ENCODE measurements at regions not wholly inside any gene's neighbourhood (a gene's known extent, or its start where the extent isn't known, plus 50 kb on each side); places are given as distances from the start of the nearest gene placed in this dataset.

GRCh38 chr20:19807946-19808330 lies 49.9 kb downstream of the RIN2 start:
- no peak for DNase-seq
- no peak overlapping the region for H3K27ac Mint-ChIP-seq
- H3K4me3 Mint-ChIP-seq, result no peak overlapping the region
- no peaks in the 10 kb centered on the region for H3K36me3 Mint-ChIP-seq (ENCODE audit: low read depth)
- peaks cover 34% of the 10 kb centered on the region for H3K27me3 Mint-ChIP-seq
- H3K9me3 Mint-ChIP-seq, result no peaks in the 10 kb centered on the region
- H3K4me1 Mint-ChIP-seq (ENCODE audit: low read depth), result no peaks in the 10 kb centered on the region

DNA sequence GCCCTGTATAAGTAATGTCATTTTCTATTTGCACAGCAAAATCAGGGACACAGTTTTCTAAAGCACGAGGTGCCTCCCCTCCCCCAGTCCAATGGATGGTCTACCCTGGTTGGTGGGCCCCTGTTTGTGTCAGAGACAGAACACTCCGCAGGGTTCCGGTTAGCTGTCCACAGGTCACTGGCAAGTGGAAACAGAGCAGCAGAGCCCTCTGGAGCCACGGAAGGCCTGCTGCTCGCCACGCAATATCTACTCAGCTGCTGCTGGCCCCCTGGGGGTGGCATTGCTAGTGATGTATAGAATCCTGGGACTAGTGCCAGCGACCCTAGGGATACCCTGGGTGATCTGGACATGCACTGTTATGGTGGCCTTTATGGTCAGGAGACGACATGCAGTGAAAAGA lies 50.4 kb downstream of the RIN2 start:
- no peaks in the 10 kb centered on the region for H3K4me1 Mint-ChIP-seq (ENCODE audit: low read depth)
- no peaks in the 10 kb centered on the region for H3K36me3 Mint-ChIP-seq (ENCODE audit: low read depth)
- no peak for DNase-seq
- H3K4me3 Mint-ChIP-seq, result no peak overlapping the region
- no peaks in the 10 kb centered on the region for H3K9me3 Mint-ChIP-seq
- no peak overlapping the region for H3K27ac Mint-ChIP-seq
- peaks cover 38% of the 10 kb centered on the region for H3K27me3 Mint-ChIP-seq

GRCh38 chr20:19809505-19809904 lies 51.4 kb downstream of the RIN2 start:
- H3K36me3 Mint-ChIP-seq (ENCODE audit: low read depth), result no peaks in the 10 kb centered on the region
- no peak overlapping the region for H3K27ac Mint-ChIP-seq
- H3K9me3 Mint-ChIP-seq, result no peaks in the 10 kb centered on the region

DNA sequence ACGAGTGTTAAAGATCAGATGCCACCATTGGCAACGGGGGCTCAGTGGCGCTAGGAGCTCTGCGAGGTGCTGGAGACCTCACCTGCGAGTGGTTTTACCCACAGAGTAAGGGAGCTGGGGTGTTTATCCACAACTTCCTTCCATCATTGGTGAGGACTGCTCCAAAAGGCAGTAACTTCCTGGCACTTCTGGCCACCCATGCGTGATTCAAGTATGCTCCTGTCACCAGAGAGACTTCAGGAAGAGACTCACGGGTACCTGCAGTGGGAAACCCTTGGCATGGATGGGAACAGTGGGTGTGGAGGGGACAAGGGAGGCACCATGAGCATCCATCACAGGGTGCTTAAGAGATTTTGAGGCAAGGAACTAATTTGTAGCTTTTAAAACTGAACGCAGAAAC lies 53.2 kb downstream of the RIN2 start:
- H3K4me1 Mint-ChIP-seq (ENCODE audit: low read depth), result peaks cover 6% of the 10 kb centered on the region
- peaks cover 37% of the 10 kb centered on the region for H3K27me3 Mint-ChIP-seq
- no peaks in the 10 kb centered on the region for H3K9me3 Mint-ChIP-seq
- H3K4me3 Mint-ChIP-seq, result no peak overlapping the region
- no peaks in the 10 kb centered on the region for H3K36me3 Mint-ChIP-seq (ENCODE audit: low read depth)
- no peak for DNase-seq
- H3K27ac Mint-ChIP-seq, result no peak overlapping the region

More at GRCh38 chr20:19809505-19809904, 51.4 kb downstream of the RIN2 start:
- no peak for DNase-seq
- no peak overlapping the region for H3K4me3 Mint-ChIP-seq
- H3K4me1 Mint-ChIP-seq (ENCODE audit: low read depth), result no peaks in the 10 kb centered on the region
- H3K27me3 Mint-ChIP-seq, result peaks cover 38% of the 10 kb centered on the region

- Mint-ChIP-seq H3K36me3 (ENCODE audit: low read depth) (no peaks in the 10 kb centered on the region), H3K4me3 (no peak overlapping the region), H3K9me3 (no peaks in the 10 kb centered on the region), H3K27me3 (peaks cover 35% of the 10 kb centered on the region), H3K27ac (no peak overlapping the region), H3K4me1 (ENCODE audit: low read depth) (peaks cover 6% of the 10 kb centered on the region)
- DNase-seq, result no peak
These were observed 54.0 kb downstream of the RIN2 start for GRCh38 chr20:19812056-19812455.

DNA sequence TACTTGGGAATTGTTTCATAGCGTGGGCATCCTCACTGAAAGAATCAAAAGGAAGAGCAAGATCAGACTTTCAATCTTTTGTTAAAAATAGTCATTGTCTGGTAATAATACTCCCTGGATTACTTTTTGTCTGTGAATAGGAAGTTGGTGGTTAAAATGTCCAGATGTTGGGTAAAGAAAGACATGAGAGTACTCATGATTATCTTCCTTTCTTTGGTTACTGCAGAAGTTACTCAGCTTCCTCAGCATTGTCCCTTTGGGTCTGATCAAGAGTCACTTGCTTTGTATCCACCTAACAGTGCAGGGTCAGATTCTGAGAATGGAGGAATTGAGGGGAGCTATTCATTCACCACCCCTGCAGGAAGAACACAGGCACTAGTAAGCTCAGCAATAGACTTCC lies 54.6 kb downstream of the RIN2 start:
- DNase-seq, result no peak
- Mint-ChIP-seq H3K4me3 (no peak overlapping the region), H3K27ac (no peak overlapping the region), H3K4me1 (ENCODE audit: low read depth) (peaks cover 6% of the 10 kb centered on the region), H3K27me3 (peaks cover 35% of the 10 kb centered on the region), H3K36me3 (ENCODE audit: low read depth) (no peaks in the 10 kb centered on the region), H3K9me3 (no peaks in the 10 kb centered on the region)

DNA sequence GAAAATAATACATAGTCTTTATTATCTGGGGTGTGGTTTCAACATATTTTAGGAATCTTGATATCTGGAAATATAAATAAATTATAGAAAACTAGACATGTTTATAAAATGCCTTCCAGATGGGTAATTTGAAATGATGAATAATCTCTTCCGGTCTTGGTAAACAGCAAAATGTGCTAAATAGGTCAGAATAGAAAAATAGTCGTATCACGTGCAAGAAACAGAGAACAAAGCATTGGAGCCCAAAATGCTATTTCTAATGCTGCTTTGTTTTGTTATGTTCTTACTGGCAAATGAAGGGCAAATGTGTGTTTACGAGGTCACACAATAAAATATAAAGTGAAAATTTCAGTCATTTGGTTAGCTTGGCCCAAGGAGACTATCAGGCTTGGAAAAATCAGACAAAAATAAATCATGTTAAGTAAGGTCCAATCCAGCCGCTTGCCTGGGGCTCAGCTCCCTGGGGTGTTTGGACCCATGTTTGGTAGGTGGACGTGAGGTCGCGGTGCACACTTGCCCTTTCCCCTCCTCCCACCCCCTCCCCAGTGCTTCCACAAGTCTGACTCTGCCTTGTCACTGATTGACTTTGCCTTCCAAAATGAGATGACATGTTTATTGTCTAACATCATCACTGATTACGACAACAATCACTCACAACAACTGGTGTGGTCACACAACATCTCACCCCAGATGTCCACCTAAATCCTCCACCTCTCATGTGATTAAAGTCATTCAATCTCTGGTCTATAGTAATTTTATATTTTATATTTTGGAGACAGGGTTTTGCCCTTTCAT lies 56.0 kb downstream of the RIN2 start:
- H3K27ac Mint-ChIP-seq, result no peak overlapping the region

DNA sequence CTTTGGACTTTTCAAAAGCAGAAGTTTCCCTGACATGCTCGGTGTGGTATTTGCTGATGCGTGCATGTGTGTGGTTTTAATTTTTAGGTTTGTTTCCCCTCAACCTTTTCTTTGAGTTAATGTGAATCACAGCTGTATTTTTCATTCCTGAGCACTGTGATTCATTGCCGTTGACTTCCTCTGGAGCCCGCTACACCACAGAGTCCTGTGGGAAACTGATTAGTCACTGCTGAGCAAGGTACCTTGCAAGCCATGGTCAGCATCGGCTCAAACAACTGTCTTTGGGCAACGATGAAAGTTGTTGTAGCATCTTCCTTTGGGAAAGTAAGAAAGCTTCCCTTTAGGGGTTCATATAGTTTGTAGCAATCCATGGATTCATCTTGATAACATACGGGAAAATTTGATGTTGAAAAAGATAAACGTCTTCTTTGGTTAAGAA lies 57.5 kb downstream of the RIN2 start:
- Mint-ChIP-seq H3K4me3 (no peak overlapping the region), H3K27ac (peak overlapping the region; percentile 3)

More for the DNA sequence above, 56.0 kb downstream of the RIN2 start:
- H3K4me1 Mint-ChIP-seq (ENCODE audit: low read depth), result peaks cover 6% of the 10 kb centered on the region
- no peaks in the 10 kb centered on the region for H3K36me3 Mint-ChIP-seq (ENCODE audit: low read depth)
- H3K9me3 Mint-ChIP-seq, result no peaks in the 10 kb centered on the region
- H3K4me3 Mint-ChIP-seq, result no peak overlapping the region
- no peak for DNase-seq
- peaks cover 34% of the 10 kb centered on the region for H3K27me3 Mint-ChIP-seq

GRCh38 chr20:19816386-19816785 lies 58.3 kb downstream of the RIN2 start:
- H3K27me3 Mint-ChIP-seq, result peaks cover 22% of the 10 kb centered on the region
- no peak for DNase-seq
- peaks cover 6% of the 10 kb centered on the region for H3K4me1 Mint-ChIP-seq (ENCODE audit: low read depth)
- H3K9me3 Mint-ChIP-seq, result no peaks in the 10 kb centered on the region
- no peak overlapping the region for H3K4me3 Mint-ChIP-seq
- H3K27ac Mint-ChIP-seq, result no peak overlapping the region
- H3K36me3 Mint-ChIP-seq (ENCODE audit: low read depth), result no peaks in the 10 kb centered on the region

More for the DNA sequence above, 57.5 kb downstream of the RIN2 start:
- H3K4me1 Mint-ChIP-seq (ENCODE audit: low read depth), result peaks cover 6% of the 10 kb centered on the region
- peaks cover 27% of the 10 kb centered on the region for H3K27me3 Mint-ChIP-seq
- no peaks in the 10 kb centered on the region for H3K36me3 Mint-ChIP-seq (ENCODE audit: low read depth)
- no peaks in the 10 kb centered on the region for H3K9me3 Mint-ChIP-seq
- no peak for DNase-seq

DNA sequence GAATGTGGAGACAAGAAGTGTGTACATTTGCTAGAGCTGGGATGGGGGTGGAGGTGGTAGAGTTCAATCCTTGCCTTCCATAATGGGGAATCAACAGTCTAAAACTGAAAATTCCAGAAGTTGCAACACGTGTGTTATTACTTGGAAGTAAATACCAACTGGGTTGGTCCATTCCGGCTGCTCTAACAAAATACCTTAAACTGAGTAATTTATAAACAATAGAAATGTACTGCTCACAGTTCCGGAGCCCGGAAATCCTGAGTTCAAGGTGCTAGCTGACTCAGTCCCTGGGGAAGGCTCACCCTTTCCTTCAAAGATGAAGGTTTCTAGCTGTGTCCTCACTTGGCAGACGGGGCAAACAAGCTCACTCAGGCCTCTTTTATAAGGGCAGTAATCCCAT lies 59.0 kb downstream of the RIN2 start:
- no peak for DNase-seq
- H3K36me3 Mint-ChIP-seq (ENCODE audit: low read depth), result no peaks in the 10 kb centered on the region
- H3K4me1 Mint-ChIP-seq (ENCODE audit: low read depth), result peaks cover 6% of the 10 kb centered on the region
- no peak overlapping the region for H3K27ac Mint-ChIP-seq
- no peaks in the 10 kb centered on the region for H3K9me3 Mint-ChIP-seq
- peaks cover 17% of the 10 kb centered on the region for H3K27me3 Mint-ChIP-seq
- no peak overlapping the region for H3K4me3 Mint-ChIP-seq

GRCh38 chr20:19819149-19819548 lies 61.1 kb downstream of the RIN2 start:
- no peak for DNase-seq
- H3K36me3 Mint-ChIP-seq (ENCODE audit: low read depth), result no peaks in the 10 kb centered on the region
- H3K4me1 Mint-ChIP-seq (ENCODE audit: low read depth), result peaks cover 6% of the 10 kb centered on the region
- no peak overlapping the region for H3K4me3 Mint-ChIP-seq
- peaks cover 4% of the 10 kb centered on the region for H3K27me3 Mint-ChIP-seq
- no peaks in the 10 kb centered on the region for H3K9me3 Mint-ChIP-seq
- H3K27ac Mint-ChIP-seq, result no peak overlapping the region

DNA sequence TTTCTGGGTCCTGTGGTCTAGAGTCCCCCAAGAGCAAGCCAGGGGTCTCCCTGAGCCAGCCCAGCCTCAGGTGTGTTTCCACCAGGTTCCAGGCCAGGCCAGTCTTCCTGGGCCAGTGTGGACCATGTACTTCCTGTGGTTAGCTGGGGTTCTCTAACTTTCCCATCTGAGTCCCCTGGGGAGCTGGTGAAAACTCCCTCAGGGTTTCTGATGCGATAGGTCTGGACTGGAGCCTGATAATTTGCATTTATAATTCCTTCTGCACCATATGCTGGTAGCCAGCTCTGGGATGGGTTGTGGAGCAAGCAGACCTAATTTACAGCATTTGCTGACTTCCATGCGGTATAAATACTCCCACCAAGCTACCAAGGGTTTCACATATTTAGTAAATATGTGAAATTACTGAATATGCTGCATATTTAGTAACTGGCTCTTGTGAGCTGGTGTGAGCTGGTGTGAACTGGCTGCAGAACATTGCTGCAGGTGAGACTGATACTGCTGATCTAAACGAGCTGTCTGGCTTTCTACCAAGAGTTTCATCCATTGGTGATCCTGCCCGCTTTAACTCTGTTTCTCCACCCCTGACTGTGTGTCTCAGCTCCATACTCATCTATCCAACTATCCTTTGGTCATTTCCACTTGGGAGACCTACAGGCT lies 62.6 kb downstream of the RIN2 start:
- Mint-ChIP-seq H3K27ac (no peak overlapping the region), H3K36me3 (ENCODE audit: low read depth) (no peaks in the 10 kb centered on the region), H3K27me3 (peaks cover 2% of the 10 kb centered on the region), H3K4me1 (ENCODE audit: low read depth) (peaks cover 2% of the 10 kb centered on the region), H3K9me3 (no peaks in the 10 kb centered on the region), H3K4me3 (no peak overlapping the region)
- no peak for DNase-seq

DNA sequence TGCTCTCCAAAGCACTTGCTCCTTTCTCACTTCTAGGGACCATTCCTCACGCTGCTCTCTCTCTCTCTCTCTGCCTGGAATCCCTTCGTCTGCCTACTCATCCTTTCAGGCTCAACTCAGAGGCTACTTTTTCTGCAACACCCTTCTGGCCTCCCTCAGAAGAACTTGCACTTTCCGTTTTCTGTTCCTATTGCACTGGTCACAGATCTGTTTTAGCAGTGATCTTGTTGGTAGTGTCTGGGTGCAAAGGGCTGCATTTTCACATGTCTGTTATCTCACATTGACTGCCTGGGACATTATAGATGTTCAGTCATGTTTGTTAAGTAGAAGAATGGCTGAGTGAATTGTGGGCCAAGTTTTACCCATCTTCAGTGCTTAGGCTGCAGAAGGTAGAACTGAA lies 63.5 kb downstream of the RIN2 start:
- H3K27me3 Mint-ChIP-seq, result peaks cover 3% of the 10 kb centered on the region
- no peak overlapping the region for H3K4me3 Mint-ChIP-seq
- no peak overlapping the region for H3K27ac Mint-ChIP-seq
- no peaks in the 10 kb centered on the region for H3K36me3 Mint-ChIP-seq (ENCODE audit: low read depth)
- no peaks in the 10 kb centered on the region for H3K9me3 Mint-ChIP-seq
- H3K4me1 Mint-ChIP-seq (ENCODE audit: low read depth), result no peaks in the 10 kb centered on the region
- no peak for DNase-seq

GRCh38 chr20:19823216-19823615 lies 65.2 kb downstream of the RIN2 start:
- H3K27me3 Mint-ChIP-seq, result peaks cover 4% of the 10 kb centered on the region
- H3K4me3 Mint-ChIP-seq, result no peak overlapping the region
- no peaks in the 10 kb centered on the region for H3K36me3 Mint-ChIP-seq (ENCODE audit: low read depth)
- no peak for DNase-seq
- no peaks in the 10 kb centered on the region for H3K9me3 Mint-ChIP-seq
- H3K27ac Mint-ChIP-seq, result no peak overlapping the region
- peaks cover 4% of the 10 kb centered on the region for H3K4me1 Mint-ChIP-seq (ENCODE audit: low read depth)

- H3K4me1 Mint-ChIP-seq (ENCODE audit: low read depth), result peaks cover 12% of the 10 kb centered on the region
- H3K9me3 Mint-ChIP-seq, result no peaks in the 10 kb centered on the region
- H3K27me3 Mint-ChIP-seq, result peaks cover 5% of the 10 kb centered on the region
- no peak overlapping the region for H3K27ac Mint-ChIP-seq
- no peak for DNase-seq
- H3K4me3 Mint-ChIP-seq, result no peak overlapping the region
- H3K36me3 Mint-ChIP-seq (ENCODE audit: low read depth), result no peaks in the 10 kb centered on the region
These were observed 65.9 kb downstream of the RIN2 start for GRCh38 chr20:19823971-19824370.

All from activated T-cell treated with anti-CD3 and anti-CD28 coated beads, Interleukin-2, amount 50 U/mL, for 24 hours (primary cell).